Activated CD8-positive, alpha-beta T cell treated with anti-CD3 and anti-CD28 coated beads for 36 hours (primary cell): ENCODE measurements at regions not wholly inside any gene's neighbourhood (a gene's known extent, or its start where the extent isn't known, plus 50 kb on each side); places are given as distances from the start of the nearest gene placed in this dataset.

Experiments
- ATAC-seq: fragments of 200-7000 bp; cut with Tn5 transposase; one replicate; pipeline ENCODE4 v1.10.0; 2021; ENCODE audit warnings: mild to moderate bottlenecking, moderate library complexity
- CTCF ChIA-PET: fragments of 350-600 bp; sonication (Branson Sonifier 250); formaldehyde crosslinking; loops from one replicate; lab custom pipeline; 2021; ENCODE audit warnings: antibody characterized with exemption; lab: Charles Lee
- POLR2A ChIA-PET: fragments of 350-600 bp; sonication (Branson Sonifier 250); formaldehyde crosslinking; loops from one replicate; lab custom pipeline; 2021; ENCODE audit warnings: antibody characterized with exemption; lab: Charles Lee
- DNase-seq: peaks from one replicate; pipeline ENCODE4 v3.0.0-alpha.2; 2020
- H3K27ac Mint-ChIP-seq: one replicate; pipeline ENCODE4 v1.8.0; 2021; ENCODE audit warnings: mild to moderate bottlenecking, mixed read lengths
- H3K27me3 Mint-ChIP-seq: one replicate; pipeline ENCODE4 v1.8.0; 2021; ENCODE audit warnings: mixed read lengths
- H3K36me3 Mint-ChIP-seq: one replicate; pipeline ENCODE4 v1.8.0; 2021; ENCODE audit warnings: low read depth, mixed read lengths
- H3K4me1 Mint-ChIP-seq: one replicate; pipeline ENCODE4 v1.8.0; 2021; ENCODE audit warnings: low read depth, mixed read lengths
- H3K4me3 Mint-ChIP-seq: one replicate; pipeline ENCODE4 v1.8.0; 2021; ENCODE audit warnings: mild to moderate bottlenecking, moderate library complexity, mixed read lengths
- H3K9me3 Mint-ChIP-seq: one replicate; pipeline ENCODE4 v1.8.0; 2021; ENCODE audit warnings: mixed read lengths
- CTCF ChIP-seq: fragments of 200-600 bp; IDR thresholded peaks from one replicate; pipeline ENCODE4 v1.8.0; 2022; ENCODE audit warnings: antibody characterized with exemption, mild to moderate bottlenecking
- intact Hi-C: fragments of 100-400 bp; cut with micrococcal nuclease; formaldehyde crosslinking; loops from one replicate; pipeline ENCODE4 v1.10.0; 2022

DNA sequence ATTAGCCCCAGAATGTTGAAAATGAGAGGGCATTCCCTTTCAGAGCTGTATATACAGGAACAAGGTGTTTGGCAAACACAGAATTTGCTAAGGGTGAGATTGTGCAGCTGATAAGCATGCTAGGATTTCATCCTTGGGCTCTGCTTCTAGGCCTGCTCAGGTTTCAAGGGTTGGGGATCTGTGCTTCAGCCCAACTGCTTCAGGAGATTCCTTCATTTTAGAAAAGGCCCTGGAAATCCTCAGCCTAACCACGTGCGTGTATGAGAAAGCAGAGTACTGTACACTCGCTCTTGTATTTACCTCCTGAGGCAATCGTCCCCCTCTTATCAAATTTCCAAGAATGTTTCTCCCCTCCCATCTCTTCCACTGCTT lies 291.6 kb upstream of the ARGLU1 start:
- Mint-ChIP-seq H3K4me3 (no peak overlapping the region), H3K36me3 (no peaks in the 10 kb centered on the region), H3K27ac (no peak overlapping the region), H3K4me1 (no peaks in the 10 kb centered on the region), H3K9me3 (no peaks in the 10 kb centered on the region), H3K27me3 (peaks cover 4% of the 10 kb centered on the region)
- DNase-seq (no peak), ATAC-seq (no peak)
- ChIA-PET POLR2A (no interaction called here), CTCF (no interaction called here)
- no peak for TF ChIP-seq CTCF
- intact Hi-C loops = no loop called here

GRCh38 chr13:106858903-106859532 lies 291.1 kb upstream of the ARGLU1 start:
- ATAC-seq = no peak
- no peaks in the 10 kb centered on the region for H3K4me1 Mint-ChIP-seq
- CTCF ChIA-PET = no interaction called here
- peaks cover 4% of the 10 kb centered on the region for H3K27me3 Mint-ChIP-seq
- H3K36me3 Mint-ChIP-seq = no peaks in the 10 kb centered on the region
- intact Hi-C loops = no loop called here
- no peak overlapping the region for H3K27ac Mint-ChIP-seq
- H3K9me3 Mint-ChIP-seq = no peaks in the 10 kb centered on the region
- H3K4me3 Mint-ChIP-seq = no peak overlapping the region
- DNase-seq = no peak
- POLR2A ChIA-PET = no interaction called here
- no peak for TF ChIP-seq CTCF

DNA sequence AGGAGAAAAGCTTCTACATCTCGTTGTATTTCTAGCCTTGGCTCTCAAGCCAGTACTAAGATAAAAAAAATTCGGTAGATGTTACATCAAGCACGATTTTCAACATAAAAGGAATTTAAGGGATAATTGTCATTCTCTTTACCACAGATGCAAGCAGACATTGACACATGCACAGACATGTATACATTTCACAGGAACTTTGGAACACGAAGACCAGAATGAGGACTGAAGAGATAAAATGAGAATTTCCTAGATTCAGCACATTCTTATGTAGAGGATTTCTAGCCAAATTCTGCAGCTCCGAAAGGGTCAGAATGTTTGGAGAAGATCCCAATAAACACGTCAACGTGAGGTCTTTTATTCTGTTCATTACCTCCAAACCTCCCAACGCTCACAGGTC lies 284.5 kb upstream of the ARGLU1 start:
- no peak for ATAC-seq
- intact Hi-C loops = no loop called here
- ChIA-PET POLR2A (no interaction called here), CTCF (no interaction called here)
- Mint-ChIP-seq H3K4me1 (no peaks in the 10 kb centered on the region), H3K27ac (no peak overlapping the region), H3K9me3 (no peaks in the 10 kb centered on the region), H3K4me3 (no peak overlapping the region), H3K36me3 (no peaks in the 10 kb centered on the region), H3K27me3 (no peaks in the 10 kb centered on the region)
- no peak for TF ChIP-seq CTCF
- no peak for DNase-seq

DNA sequence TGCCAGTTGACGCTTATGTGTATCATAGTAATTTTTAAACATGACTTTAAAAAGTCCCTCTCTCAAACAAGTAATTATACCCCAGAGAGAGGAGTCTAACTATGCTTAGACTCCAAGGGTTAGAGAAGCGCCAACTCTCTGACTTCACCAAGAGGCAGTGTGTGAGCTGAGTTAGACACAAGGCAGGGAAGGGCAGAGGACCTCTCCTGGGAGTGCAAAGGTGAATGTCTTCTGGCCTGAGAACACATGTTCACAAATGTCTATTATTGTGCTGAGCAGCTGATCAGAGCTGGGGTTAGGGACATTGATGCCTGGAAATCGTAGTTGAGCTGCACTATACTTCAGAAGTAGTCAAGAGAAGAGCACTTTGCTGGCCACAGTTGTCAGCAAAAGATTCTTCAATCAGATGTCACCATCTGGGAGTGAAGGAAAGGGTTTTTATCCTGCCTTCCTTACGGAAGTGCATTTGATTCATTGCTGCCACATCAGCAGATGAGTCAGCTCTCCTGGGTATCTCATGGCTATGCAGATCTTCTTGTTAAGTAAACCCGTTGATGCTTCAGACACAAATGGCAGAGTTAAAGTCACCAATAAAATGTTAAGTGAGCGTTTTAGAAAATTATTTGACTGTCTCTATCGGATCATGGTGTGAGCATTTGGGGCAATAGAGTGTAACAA lies 283.2 kb upstream of the ARGLU1 start:
- Mint-ChIP-seq H3K27me3 (no peaks in the 10 kb centered on the region), H3K27ac (no peak overlapping the region), H3K36me3 (no peaks in the 10 kb centered on the region), H3K4me1 (no peaks in the 10 kb centered on the region), H3K4me3 (no peak overlapping the region), H3K9me3 (no peaks in the 10 kb centered on the region)
- no peak for TF ChIP-seq CTCF
- ChIA-PET CTCF (no interaction called here), POLR2A (no interaction called here)
- ATAC-seq = no peak
- DNase-seq = no peak
- intact Hi-C loops = no loop called here

DNA sequence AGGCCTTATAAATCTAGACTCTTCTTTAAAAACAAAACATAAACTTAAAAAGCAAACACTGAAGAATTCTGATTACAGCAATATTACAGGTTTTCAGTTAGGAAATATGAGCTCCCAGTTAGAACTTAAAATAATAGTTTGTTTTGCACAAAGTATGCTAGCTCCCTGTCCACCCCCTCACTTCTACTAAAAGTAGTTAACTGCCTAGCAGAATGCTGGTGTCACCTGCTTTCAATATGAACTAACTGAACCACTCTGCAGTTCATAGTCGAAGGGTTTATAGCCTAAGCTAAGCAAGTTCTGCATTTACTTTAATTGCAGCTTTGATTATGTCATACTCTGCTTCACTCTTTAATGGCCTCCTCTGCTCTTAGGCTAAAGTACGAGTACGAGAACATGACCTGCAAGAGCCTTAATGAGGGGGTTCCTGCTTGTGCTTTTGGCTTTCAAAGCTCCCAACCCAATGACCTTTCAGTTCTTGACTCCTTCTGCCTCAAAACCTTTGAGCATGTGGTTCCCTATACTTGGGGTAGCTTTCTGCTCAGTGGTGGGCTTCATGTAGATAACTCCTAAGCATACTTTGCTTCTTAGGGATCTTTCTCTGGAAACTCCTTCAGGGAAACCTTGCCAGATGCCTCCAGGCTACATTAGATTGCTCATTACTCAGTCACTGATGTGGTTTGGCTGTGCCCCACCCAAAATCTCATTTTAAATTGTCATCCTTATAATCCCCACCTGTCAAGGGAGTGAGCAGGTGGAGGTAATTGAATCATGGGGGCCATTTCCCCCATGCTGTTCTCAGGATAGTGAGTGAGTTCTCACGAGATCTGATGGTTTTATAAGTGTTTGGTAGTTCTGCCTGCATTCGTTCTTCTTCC lies 278.9 kb upstream of the ARGLU1 start:
- H3K27me3 Mint-ChIP-seq = no peaks in the 10 kb centered on the region
- ATAC-seq (no peak), DNase-seq (no peak)
- no peak for TF ChIP-seq CTCF
- no peaks in the 10 kb centered on the region for H3K9me3 Mint-ChIP-seq
- no peak overlapping the region for H3K27ac Mint-ChIP-seq
- CTCF ChIA-PET = no interaction called here
- POLR2A ChIA-PET = no interaction called here
- no peaks in the 10 kb centered on the region for H3K4me1 Mint-ChIP-seq
- no peak overlapping the region for H3K4me3 Mint-ChIP-seq
- no peaks in the 10 kb centered on the region for H3K36me3 Mint-ChIP-seq
- intact Hi-C loops = no loop called here
